Epithelial cell of esophagus (primary cell): ENCODE measurements at regions not wholly inside any gene's neighbourhood (a gene's known extent, or its start where the extent isn't known, plus 50 kb on each side); places are given as distances from the start of the nearest gene placed in this dataset.

Experiments
- DNase-seq: peaks from one replicate; pipeline ENCODE4 v3.0.0; 2010; ENCODE audit warnings: low read depth
- H3K4me3 ChIP-seq: 2 replicates; pipeline ENCODE4 v1.5.1; 2011; ENCODE audit warnings: mild to moderate bottlenecking, low read length, control low read depth
- TF ChIP-seq, protein P1 (sequence below): IDR thresholded peaks from 2 replicates; pipeline ENCODE4 v1.5.1; 2011; ENCODE audit warnings: low read depth, mild to moderate bottlenecking, low read length, control low read depth, inconsistent platforms; ENCODE audit not compliant: insufficient read depth; ENCODE audit errors: missing control alignments

DNA sequence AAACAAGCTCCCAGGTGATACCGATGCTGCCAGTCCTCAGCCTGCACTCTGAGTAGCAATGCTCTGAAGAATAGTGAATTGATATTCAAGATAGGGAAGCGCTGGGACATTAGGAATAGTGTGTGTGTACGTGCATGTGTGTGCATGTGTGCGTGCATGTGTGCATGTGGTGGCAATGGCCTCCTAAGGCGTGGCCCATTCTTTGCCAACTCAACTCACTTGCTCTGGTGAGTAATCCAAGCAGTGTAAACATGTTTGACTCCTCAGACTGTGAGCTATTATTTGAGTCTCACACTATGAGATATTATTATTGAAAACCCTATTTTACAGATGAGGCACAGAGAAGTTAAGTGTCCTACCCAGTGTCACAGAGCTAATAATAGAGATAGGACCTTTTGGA, 186.6 kb downstream of the RAB11FIP2 start:
- TF ChIP-seq, protein P1, sequence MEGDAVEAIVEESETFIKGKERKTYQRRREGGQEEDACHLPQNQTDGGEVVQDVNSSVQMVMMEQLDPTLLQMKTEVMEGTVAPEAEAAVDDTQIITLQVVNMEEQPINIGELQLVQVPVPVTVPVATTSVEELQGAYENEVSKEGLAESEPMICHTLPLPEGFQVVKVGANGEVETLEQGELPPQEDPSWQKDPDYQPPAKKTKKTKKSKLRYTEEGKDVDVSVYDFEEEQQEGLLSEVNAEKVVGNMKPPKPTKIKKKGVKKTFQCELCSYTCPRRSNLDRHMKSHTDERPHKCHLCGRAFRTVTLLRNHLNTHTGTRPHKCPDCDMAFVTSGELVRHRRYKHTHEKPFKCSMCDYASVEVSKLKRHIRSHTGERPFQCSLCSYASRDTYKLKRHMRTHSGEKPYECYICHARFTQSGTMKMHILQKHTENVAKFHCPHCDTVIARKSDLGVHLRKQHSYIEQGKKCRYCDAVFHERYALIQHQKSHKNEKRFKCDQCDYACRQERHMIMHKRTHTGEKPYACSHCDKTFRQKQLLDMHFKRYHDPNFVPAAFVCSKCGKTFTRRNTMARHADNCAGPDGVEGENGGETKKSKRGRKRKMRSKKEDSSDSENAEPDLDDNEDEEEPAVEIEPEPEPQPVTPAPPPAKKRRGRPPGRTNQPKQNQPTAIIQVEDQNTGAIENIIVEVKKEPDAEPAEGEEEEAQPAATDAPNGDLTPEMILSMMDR: no peak
- DNase-seq: peak; percentile 85

DNA sequence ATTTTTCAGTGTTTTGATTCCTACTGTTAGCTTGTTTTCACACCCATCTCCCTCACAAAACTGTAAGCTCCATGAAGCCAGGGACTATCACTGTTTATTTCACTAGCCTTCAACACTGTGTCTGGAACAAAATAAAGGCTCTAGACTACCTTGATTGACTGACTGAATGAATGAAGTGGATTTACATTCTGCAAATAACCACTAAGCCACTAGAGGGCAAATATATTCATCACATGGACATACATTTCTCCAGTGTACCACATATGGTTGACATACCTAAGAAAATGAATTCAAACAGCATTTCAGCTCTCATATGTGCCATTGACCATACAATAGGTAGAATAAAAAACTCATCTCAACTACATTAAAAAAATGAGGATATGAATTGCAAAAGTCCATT, 185.9 kb downstream of the RAB11FIP2 start:
- TF ChIP-seq, protein P1: peak; percentile 27
- peak; percentile 38 for DNase-seq
- H3K4me3 ChIP-seq: no peak overlapping the region

More for the DNA sequence above, 186.6 kb downstream of the RAB11FIP2 start:
- H3K4me3 ChIP-seq: no peak overlapping the region

DNA sequence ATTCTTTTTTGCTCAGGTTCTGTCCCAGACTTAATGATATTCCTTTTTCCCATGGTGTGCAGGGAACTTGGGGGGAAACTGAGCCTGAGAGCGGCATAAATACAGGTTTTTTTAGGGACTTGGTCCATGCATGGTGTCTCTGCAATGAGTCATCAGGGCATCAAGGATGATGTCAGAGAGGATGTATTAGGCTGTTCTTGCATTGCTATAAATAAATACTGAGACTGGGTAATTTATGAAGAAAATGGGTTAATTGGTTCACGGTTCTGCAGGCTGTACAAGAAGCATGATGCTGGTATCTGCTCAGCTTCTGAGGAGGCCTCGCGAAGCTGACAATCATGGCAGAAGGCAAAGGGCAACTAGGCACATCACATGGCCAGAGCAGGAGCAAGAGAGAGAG, 185.4 kb downstream of the RAB11FIP2 start:
- TF ChIP-seq, protein P1: no peak
- H3K4me3 ChIP-seq: no peak overlapping the region
- DNase-seq: peak; percentile 23

DNA sequence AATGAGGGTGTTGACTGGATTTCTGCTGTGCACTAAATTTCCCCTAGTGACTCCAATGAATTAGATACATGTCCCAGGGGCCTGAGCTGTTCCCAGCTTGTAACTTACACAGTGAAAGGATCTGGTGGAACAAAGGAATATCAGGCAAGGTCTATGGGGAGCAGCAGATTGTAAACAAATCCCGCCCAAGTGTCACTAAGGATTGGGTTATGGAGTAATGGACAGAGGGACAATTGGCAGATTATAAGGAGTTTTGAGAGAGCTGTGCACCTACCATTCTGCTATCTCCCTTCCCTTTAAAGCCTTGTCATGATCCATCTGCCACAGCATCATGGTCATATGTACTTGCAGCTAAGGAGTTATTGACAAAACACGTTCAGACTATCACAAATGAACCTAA, 183.0 kb downstream of the RAB11FIP2 start:
- no peak for DNase-seq
- H3K4me3 ChIP-seq: no peak overlapping the region
- TF ChIP-seq, protein P1: no peak

DNA sequence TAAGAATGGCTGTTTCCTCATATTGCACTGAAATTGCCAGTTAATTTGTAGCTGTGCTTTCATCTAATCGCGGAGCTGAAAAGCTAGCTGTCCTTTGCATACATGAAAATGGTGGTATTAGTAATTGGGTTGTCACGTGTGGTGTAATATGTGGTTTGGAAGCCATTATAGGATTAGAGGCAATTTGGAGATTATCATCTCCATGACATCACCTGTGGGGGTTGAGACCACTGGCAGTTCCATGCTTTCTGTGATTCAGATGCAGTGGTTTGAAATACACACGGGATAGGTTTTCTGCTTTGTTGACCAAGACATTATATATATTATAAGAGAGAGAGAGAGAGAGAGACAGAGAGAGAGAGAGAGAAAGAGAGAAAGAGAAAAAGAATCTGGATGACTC, 180.8 kb downstream of the RAB11FIP2 start:
- H3K4me3 ChIP-seq: no peak overlapping the region
- no peak for DNase-seq
- TF ChIP-seq, protein P1: no peak

DNA sequence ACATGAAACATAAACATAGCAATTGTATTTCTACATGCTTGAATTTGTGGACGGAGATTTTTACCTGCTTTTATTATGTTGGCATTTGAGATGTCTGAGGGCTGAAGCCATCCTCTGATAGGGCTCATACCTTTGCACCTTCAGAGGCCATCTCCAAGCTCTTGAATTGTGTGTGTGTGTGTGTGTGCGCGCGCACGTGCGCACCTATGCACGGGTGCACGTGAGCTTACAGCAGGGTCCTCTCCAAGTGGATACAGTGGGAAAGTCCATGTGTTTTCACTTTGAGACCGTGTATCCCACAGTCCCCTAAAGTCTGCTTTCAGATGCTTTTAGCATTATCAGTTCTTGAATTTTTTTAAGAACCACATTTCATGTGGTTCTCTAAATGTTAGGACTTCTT, 178.6 kb downstream of the RAB11FIP2 start:
- TF ChIP-seq, protein P1: no peak
- DNase-seq: no peak
- no peak overlapping the region for H3K4me3 ChIP-seq

DNA sequence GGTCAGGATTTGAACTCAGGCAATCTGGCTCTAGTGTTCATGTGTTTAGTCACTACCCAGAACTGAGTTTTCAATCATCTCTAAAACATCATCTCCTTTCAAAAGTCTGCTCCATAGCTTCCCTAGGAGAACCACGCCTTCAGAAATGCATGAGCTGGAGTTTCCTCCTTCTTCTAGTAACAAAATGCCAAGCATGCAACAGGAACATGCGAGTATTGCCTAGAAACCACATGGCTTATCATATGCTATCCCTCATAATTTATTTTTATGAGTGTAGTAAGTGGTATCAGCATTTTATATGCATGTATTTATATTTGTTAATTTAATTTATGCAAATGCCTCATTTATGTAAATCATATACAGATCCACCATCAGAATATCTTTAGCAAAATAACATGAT, 170.9 kb downstream of the RAB11FIP2 start:
- DNase-seq: no peak
- no peak overlapping the region for H3K4me3 ChIP-seq
- TF ChIP-seq, protein P1: no peak
